Panc1 (cell line): ENCODE measurements at regions not wholly inside any gene's neighbourhood (a gene's known extent, or its start where the extent isn't known, plus 50 kb on each side); places are given as distances from the start of the nearest gene placed in this dataset.

Experiments
- ATAC-seq: fragments of 200-7000 bp; cut with Tn5 transposase; 2 replicates; pipeline ENCODE4 v1.9.1; 2020; ENCODE audit warnings: mild to moderate bottlenecking, moderate library complexity
- BruUV-seq: library from RNA; stranded (reverse); fragments of 400-500 nt; replicated peaks from 2 replicates; lab custom pipeline; 2021; lab: Mats Ljungman, UMichigan
- CTCF ChIA-PET: fragments of 300-600 bp; sonication (Branson Sonifier 250); formaldehyde crosslinking; loops from one replicate; lab custom pipeline; 2022; ENCODE audit warnings: antibody characterized with exemption; lab: Charles Lee
- POLR2A ChIA-PET: fragments of 300-600 bp; sonication (Branson Sonifier 250); formaldehyde crosslinking; loops from one replicate; lab custom pipeline; 2022; ENCODE audit warnings: antibody characterized with exemption; lab: Charles Lee
- DNase-seq: peaks from one replicate; pipeline ENCODE4 v3.0.0-alpha.2; 2010; ENCODE audit warnings: low read depth, low spot score
- H3K27ac ChIP-seq: 2 replicates; pipeline ENCODE4 v1.5.1; 2011; ENCODE audit warnings: mild to moderate bottlenecking, low read length, inconsistent platforms
- H3K27me3 ChIP-seq: fragments of 200-500 bp; sonication (Bioruptor generic); 2 replicates; pipeline ENCODE4 v1.6.0; 2014; ENCODE audit warnings: low read length, inconsistent platforms; ENCODE audit not compliant: control insufficient read depth, insufficient read depth
- H3K36me3 ChIP-seq: fragments of 200-500 bp; sonication (Bioruptor generic); 2 replicates; pipeline ENCODE4 v1.5.1; 2014; ENCODE audit warnings: inconsistent platforms, mild to moderate bottlenecking, low read length, moderate library complexity; ENCODE audit not compliant: control insufficient read depth, insufficient read depth
- H3K4me1 ChIP-seq: 2 replicates; pipeline ENCODE4 v1.5.1; 2011; ENCODE audit warnings: inconsistent platforms, mild to moderate bottlenecking, low read length, moderate library complexity; ENCODE audit not compliant: control insufficient read depth, insufficient read depth
- H3K4me3 ChIP-seq, 2 experiments: 2 replicates each; pipeline ENCODE4 v1.5.1; 2011 to 2012; ENCODE audit warnings: low read depth in 2 of 2, low read length in 2 of 2, mild to moderate bottlenecking in 2 of 2, inconsistent platforms in 1 of 2, moderate library complexity in 1 of 2
- H3K9me3 ChIP-seq: fragments of 200-500 bp; sonication (Bioruptor generic); 2 replicates; pipeline ENCODE4 v1.5.1; 2014; ENCODE audit warnings: low read depth, mild to moderate bottlenecking, inconsistent platforms, low read length, moderate library complexity; ENCODE audit not compliant: control insufficient read depth, insufficient read depth
- CTCF ChIP-seq: fragments of 450-650 bp; IDR thresholded peaks from 2 replicates; pipeline ENCODE4 v1.5.1; 2017; ENCODE audit warnings: mild to moderate bottlenecking
- POLR2AphosphoS5 ChIP-seq: IDR thresholded peaks from 2 replicates; pipeline ENCODE4 v1.6.1; 2012; ENCODE audit warnings: mild to moderate bottlenecking, low read depth, low read length, moderate library complexity
- SIN3A ChIP-seq: IDR thresholded peaks from 2 replicates; pipeline ENCODE4 v1.6.1; 2012; ENCODE audit warnings: low read depth, mild to moderate bottlenecking, low read length, moderate library complexity, borderline replicate concordance; ENCODE audit not compliant: insufficient read depth
- TCF7L2 ChIP-seq: IDR thresholded peaks from 2 replicates; pipeline ENCODE4 v1.6.1; 2011; ENCODE audit warnings: mild to moderate bottlenecking, low read depth, low read length, inconsistent platforms
- in situ Hi-C: cut with HindIII; loops from 2 replicates; pipeline ENCODE4 v1.10.0; 2016; ENCODE audit warnings: low sequenced_read_pairs, low pct_unique_long_range_greater_than_20kb
- intact Hi-C: fragments of 100-400 bp; cut with micrococcal nuclease; formaldehyde crosslinking; loops from one replicate; pipeline ENCODE4 v1.10.0; 2022; ENCODE audit not compliant: unreplicated experiment
- TF ChIP-seq, protein P1 (sequence below), 2 experiments: IDR thresholded peaks; 2 replicates each; pipeline ENCODE4 v1.6.1; 2011 to 2012; ENCODE audit warnings: low read depth in 2 of 2, control low read depth in 1 of 2, low read length in 1 of 2, mild to moderate bottlenecking in 1 of 2, moderate library complexity in 1 of 2; ENCODE audit not compliant: insufficient read depth in 1 of 2

DNA sequence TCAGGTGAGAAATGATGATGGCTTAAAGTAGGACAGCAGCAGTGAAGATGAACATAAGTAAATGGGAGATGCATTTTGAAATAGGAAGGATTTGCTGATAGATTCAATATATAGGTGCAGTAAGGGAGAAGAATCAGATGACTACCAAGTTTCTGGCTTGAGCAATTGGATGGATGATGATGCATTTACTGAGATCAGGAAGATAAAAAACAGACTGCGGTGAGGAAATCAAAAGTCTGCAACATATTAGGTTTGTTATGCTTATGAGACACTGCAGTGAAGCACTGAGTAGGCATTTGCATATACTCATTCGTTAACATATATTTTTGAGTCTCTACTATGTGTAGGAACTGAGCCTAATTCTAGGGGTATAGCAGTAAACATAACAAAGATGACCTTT is 184.2 kb downstream of the LACC1 start:
- Histone ChIP-seq H3K4me1 (no peaks in the 10 kb centered on the region), H3K9me3 (no peaks in the 10 kb centered on the region), H3K4me3 (no peak overlapping the region), H3K27ac (no peak overlapping the region), H3K27me3 (no peaks in the 10 kb centered on the region), H3K36me3 (no peaks in the 10 kb centered on the region)
- TF ChIP-seq SIN3A: no peak
- TF ChIP-seq, protein P1, sequence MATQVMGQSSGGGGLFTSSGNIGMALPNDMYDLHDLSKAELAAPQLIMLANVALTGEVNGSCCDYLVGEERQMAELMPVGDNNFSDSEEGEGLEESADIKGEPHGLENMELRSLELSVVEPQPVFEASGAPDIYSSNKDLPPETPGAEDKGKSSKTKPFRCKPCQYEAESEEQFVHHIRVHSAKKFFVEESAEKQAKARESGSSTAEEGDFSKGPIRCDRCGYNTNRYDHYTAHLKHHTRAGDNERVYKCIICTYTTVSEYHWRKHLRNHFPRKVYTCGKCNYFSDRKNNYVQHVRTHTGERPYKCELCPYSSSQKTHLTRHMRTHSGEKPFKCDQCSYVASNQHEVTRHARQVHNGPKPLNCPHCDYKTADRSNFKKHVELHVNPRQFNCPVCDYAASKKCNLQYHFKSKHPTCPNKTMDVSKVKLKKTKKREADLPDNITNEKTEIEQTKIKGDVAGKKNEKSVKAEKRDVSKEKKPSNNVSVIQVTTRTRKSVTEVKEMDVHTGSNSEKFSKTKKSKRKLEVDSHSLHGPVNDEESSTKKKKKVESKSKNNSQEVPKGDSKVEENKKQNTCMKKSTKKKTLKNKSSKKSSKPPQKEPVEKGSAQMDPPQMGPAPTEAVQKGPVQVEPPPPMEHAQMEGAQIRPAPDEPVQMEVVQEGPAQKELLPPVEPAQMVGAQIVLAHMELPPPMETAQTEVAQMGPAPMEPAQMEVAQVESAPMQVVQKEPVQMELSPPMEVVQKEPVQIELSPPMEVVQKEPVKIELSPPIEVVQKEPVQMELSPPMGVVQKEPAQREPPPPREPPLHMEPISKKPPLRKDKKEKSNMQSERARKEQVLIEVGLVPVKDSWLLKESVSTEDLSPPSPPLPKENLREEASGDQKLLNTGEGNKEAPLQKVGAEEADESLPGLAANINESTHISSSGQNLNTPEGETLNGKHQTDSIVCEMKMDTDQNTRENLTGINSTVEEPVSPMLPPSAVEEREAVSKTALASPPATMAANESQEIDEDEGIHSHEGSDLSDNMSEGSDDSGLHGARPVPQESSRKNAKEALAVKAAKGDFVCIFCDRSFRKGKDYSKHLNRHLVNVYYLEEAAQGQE (IDR thresholded peaks at IDR 0.05; ENCODE audit: insufficient read depth in 1 of 2, low read depth in 2 of 2, low read length in 1 of 2): no peak
- no peak for TF ChIP-seq CTCF
- in situ Hi-C loops: no loop called here
- ChIA-PET CTCF (no interaction called here), POLR2A (no interaction called here)
- intact Hi-C loops: no loop called here
- no TSS peak for BruUV-seq
- DNase-seq: no peak
- ATAC-seq: no peak

DNA sequence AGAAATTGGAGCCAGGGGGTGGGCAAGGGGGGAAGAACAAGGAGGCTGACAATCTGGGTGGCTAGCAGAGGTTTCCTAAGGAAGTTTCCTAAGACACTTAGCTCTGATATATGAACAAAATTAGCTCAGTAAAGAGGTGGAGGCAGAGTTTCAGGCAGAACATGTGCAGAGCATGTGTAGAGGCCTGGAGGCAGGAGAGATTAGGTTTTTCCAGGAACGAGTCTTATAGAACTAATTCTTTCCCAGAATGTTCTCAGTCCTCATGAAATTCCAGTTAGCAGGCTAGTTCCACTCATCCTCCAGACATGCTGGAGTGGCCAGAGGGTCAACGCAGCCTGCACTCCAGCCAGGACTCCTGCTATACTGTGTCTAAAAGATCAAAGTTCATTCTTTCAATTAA is 184.7 kb downstream of the LACC1 start:
- BruUV-seq: no TSS peak
- no peak for TF ChIP-seq CTCF
- TF ChIP-seq POLR2AphosphoS5: no peak
- TF ChIP-seq, protein P1 (IDR thresholded peaks at IDR 0.05; ENCODE audit: insufficient read depth in 1 of 2, low read depth in 2 of 2, low read length in 1 of 2): no peak
- TF ChIP-seq SIN3A: no peak
- no peak for TF ChIP-seq TCF7L2
- in situ Hi-C loops (no loop called here), intact Hi-C loops (no loop called here)
- no peak overlapping the region for H3K4me3 ChIP-seq
- H3K36me3 ChIP-seq: no peaks in the 10 kb centered on the region
- DNase-seq (no peak), ATAC-seq (no peak)
- H3K9me3 ChIP-seq: no peaks in the 10 kb centered on the region
- no peak overlapping the region for H3K27ac ChIP-seq
- H3K27me3 ChIP-seq: no peaks in the 10 kb centered on the region
- POLR2A ChIA-PET: no interaction called here
- H3K4me1 ChIP-seq: no peaks in the 10 kb centered on the region
- CTCF ChIA-PET: no interaction called here
